ENCODE measurements at regions not wholly inside any gene's neighbourhood (a gene's known extent, or its start where the extent isn't known, plus 50 kb on each side); places are given as distances from the start of the nearest gene placed in this dataset.

GRCh38 chr14:83491091-83491490 lies 1957.4 kb upstream of the SEL1L start:
- DNase-seq: no peak

- no peak for DNase-seq
Measured at GRCh38 chr14:83520837-83521236, 1987.2 kb upstream of the SEL1L start.

GRCh38 chr14:83529531-83529930 lies 1995.9 kb upstream of the SEL1L start:
- no peak for DNase-seq

- DNase-seq: no peak
Measured at GRCh38 chr14:83533734-83534133, 1996.2 kb upstream of the FLRT2 start.

GRCh38 chr14:83534995-83535394 lies 1994.9 kb upstream of the FLRT2 start:
- DNase-seq: no peak

- DNase-seq: no peak
Measured at GRCh38 chr14:83535444-83535843, 1994.5 kb upstream of the FLRT2 start.

GRCh38 chr14:83541147-83541546 lies 1988.8 kb upstream of the FLRT2 start:
- DNase-seq: no peak

- no peak for DNase-seq
Measured at GRCh38 chr14:83548061-83548839, 1981.7 kb upstream of the FLRT2 start.

- no peak for DNase-seq
Measured at GRCh38 chr14:83556065-83556464, 1973.9 kb upstream of the FLRT2 start.

GRCh38 chr14:83556746-83557453 lies 1973.0 kb upstream of the FLRT2 start:
- DNase-seq: no peak

GRCh38 chr14:83558946-83559345 lies 1971.0 kb upstream of the FLRT2 start:
- DNase-seq: no peak

- no peak for DNase-seq
Measured at GRCh38 chr14:83559721-83560120, 1970.2 kb upstream of the FLRT2 start.

- no peak for DNase-seq
Measured at GRCh38 chr14:83561261-83561660, 1968.7 kb upstream of the FLRT2 start.

- no peak for DNase-seq
Measured at GRCh38 chr14:83566567-83566966, 1963.4 kb upstream of the FLRT2 start.

- no peak for DNase-seq
Measured at GRCh38 chr14:83568141-83568540, 1961.8 kb upstream of the FLRT2 start.

GRCh38 chr14:83575301-83575700 lies 1954.6 kb upstream of the FLRT2 start:
- no peak for DNase-seq

- no peak for DNase-seq
Measured at GRCh38 chr14:83583201-83583600, 1946.7 kb upstream of the FLRT2 start.

- DNase-seq: no peak
Measured at GRCh38 chr14:83594874-83595273, 1935.1 kb upstream of the FLRT2 start.

GRCh38 chr14:83607682-83608081 lies 1922.3 kb upstream of the FLRT2 start:
- no peak for DNase-seq

GRCh38 chr14:83611491-83611890 lies 1918.5 kb upstream of the FLRT2 start:
- DNase-seq: no peak

GRCh38 chr14:83611906-83612390 lies 1918.0 kb upstream of the FLRT2 start:
- DNase-seq: no peak

- no peak for DNase-seq
Measured at GRCh38 chr14:83614956-83615355, 1915.0 kb upstream of the FLRT2 start.

GRCh38 chr14:83624541-83624940 lies 1905.4 kb upstream of the FLRT2 start:
- no peak for DNase-seq

- no peak for DNase-seq
Measured at GRCh38 chr14:83632375-83632774, 1897.6 kb upstream of the FLRT2 start.
